ENCODE measurements at regions not wholly inside any gene's neighbourhood (a gene's known extent, or its start where the extent isn't known, plus 50 kb on each side); places are given as distances from the start of the nearest gene placed in this dataset.

GRCh38 chr1:82924666-82925065 lies 1074.3 kb downstream of the TTLL7 start:
- in situ Hi-C loops (cut with HindIII; ENCODE audit: low sequenced_read_pairs): no loop called here

- in situ Hi-C loops (cut with HindIII; ENCODE audit: low sequenced_read_pairs): no loop called here
Measured at GRCh38 chr1:82923931-82924330, 1075.0 kb downstream of the TTLL7 start.

GRCh38 chr1:82921759-82922158 lies 1077.2 kb downstream of the TTLL7 start:
- in situ Hi-C loops (cut with HindIII; ENCODE audit: low sequenced_read_pairs): no loop called here

GRCh38 chr1:82920418-82921248 lies 1078.3 kb downstream of the TTLL7 start:
- in situ Hi-C loops (cut with HindIII; ENCODE audit: low sequenced_read_pairs): no loop called here

GRCh38 chr1:82919837-82920236 lies 1079.1 kb downstream of the TTLL7 start:
- in situ Hi-C loops (cut with HindIII; ENCODE audit: low sequenced_read_pairs): no loop called here

- in situ Hi-C loops (cut with HindIII; ENCODE audit: low sequenced_read_pairs): no loop called here
Measured at GRCh38 chr1:82907313-82907712, 1091.6 kb downstream of the TTLL7 start.

- in situ Hi-C loops (cut with HindIII; ENCODE audit: low sequenced_read_pairs): no loop called here
Measured at GRCh38 chr1:82903626-82904025, 1095.3 kb downstream of the TTLL7 start.

GRCh38 chr1:82901561-82901960 lies 1097.4 kb downstream of the TTLL7 start:
- in situ Hi-C loops (cut with HindIII; ENCODE audit: low sequenced_read_pairs): no loop called here

GRCh38 chr1:82901118-82901517 lies 1097.8 kb downstream of the TTLL7 start:
- in situ Hi-C loops (cut with HindIII; ENCODE audit: low sequenced_read_pairs): no loop called here

GRCh38 chr1:82899017-82899416 lies 1098.3 kb downstream of the ADGRL2 start:
- in situ Hi-C loops (cut with HindIII; ENCODE audit: low sequenced_read_pairs): no loop called here

GRCh38 chr1:82897549-82897948 lies 1096.8 kb downstream of the ADGRL2 start:
- in situ Hi-C loops (cut with HindIII; ENCODE audit: low sequenced_read_pairs): no loop called here

- in situ Hi-C loops (cut with HindIII; ENCODE audit: low sequenced_read_pairs): no loop called here
Measured at GRCh38 chr1:82896036-82896435, 1095.3 kb downstream of the ADGRL2 start.

GRCh38 chr1:82894635-82895034 lies 1093.9 kb downstream of the ADGRL2 start:
- in situ Hi-C loops (cut with HindIII; ENCODE audit: low sequenced_read_pairs): no loop called here

GRCh38 chr1:82893712-82894470 lies 1093.2 kb downstream of the ADGRL2 start:
- in situ Hi-C loops (cut with HindIII; ENCODE audit: low sequenced_read_pairs): no loop called here

GRCh38 chr1:82880506-82880905 lies 1079.8 kb downstream of the ADGRL2 start:
- in situ Hi-C loops (cut with HindIII; ENCODE audit: low sequenced_read_pairs): no loop called here

- in situ Hi-C loops (cut with HindIII; ENCODE audit: low sequenced_read_pairs): no loop called here
Measured at GRCh38 chr1:82879701-82880305, 1079.1 kb downstream of the ADGRL2 start.

- in situ Hi-C loops (cut with HindIII; ENCODE audit: low sequenced_read_pairs): no loop called here
Measured at GRCh38 chr1:82875170-82875569, 1074.4 kb downstream of the ADGRL2 start.

- in situ Hi-C loops (cut with HindIII; ENCODE audit: low sequenced_read_pairs): no loop called here
Measured at GRCh38 chr1:82874041-82874440, 1073.3 kb downstream of the ADGRL2 start.

- in situ Hi-C loops (cut with HindIII; ENCODE audit: low sequenced_read_pairs): no loop called here
Measured at GRCh38 chr1:82870332-82870731, 1069.6 kb downstream of the ADGRL2 start.

GRCh38 chr1:82867781-82868180 lies 1067.0 kb downstream of the ADGRL2 start:
- in situ Hi-C loops (cut with HindIII; ENCODE audit: low sequenced_read_pairs): no loop called here

GRCh38 chr1:82861749-82862148 lies 1061.0 kb downstream of the ADGRL2 start:
- in situ Hi-C loops (cut with HindIII; ENCODE audit: low sequenced_read_pairs): no loop called here

- in situ Hi-C loops (cut with HindIII; ENCODE audit: low sequenced_read_pairs): no loop called here
Measured at GRCh38 chr1:82858031-82858430, 1057.3 kb downstream of the ADGRL2 start.
